ENCODE measurements at regions not wholly inside any gene's neighbourhood (a gene's known extent, or its start where the extent isn't known, plus 50 kb on each side); places are given as distances from the start of the nearest gene placed in this dataset.

DNA sequence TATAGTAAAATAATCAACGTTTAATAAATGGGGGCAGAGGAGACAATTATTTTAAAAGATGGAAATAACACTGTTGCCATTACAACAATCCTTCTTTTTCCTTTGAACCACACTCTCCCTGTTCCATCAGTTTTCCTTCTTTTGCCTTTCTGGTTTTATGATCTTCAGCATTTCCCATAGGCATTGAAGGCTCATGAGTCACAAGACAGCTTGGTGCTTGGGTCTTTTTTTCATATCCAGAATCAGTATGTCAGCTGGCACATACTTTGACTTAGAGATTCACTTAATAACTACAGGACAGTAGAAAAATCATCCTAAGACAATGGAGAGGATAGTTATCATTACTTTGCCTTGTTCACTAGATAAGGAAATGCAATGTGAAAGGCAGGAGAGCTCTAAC lies 521.6 kb upstream of the TSPY4 start:
- TF ChIP-seq POLR2A (IDR thresholded peaks at IDR 0.05; ENCODE audit: insufficient read depth in 1 of 2, low read depth in 2 of 2, low read length in 2 of 2) (no peak), EZH2 (conservative IDR thresholded peaks at IDR 0.05; ENCODE audit: low read depth, low read length) (no peak), TOE1 (CRISPR knock-in tag; IDR thresholded peaks at IDR 0.05) (no peak), ELF3 (CRISPR knock-in tag; IDR thresholded peaks at IDR 0.05) (no peak), POLR2AphosphoS5 (IDR thresholded peaks at IDR 0.05; ENCODE audit: low read depth, low read length) (no peak), NCOA1 (CRISPR knock-in tag; IDR thresholded peaks at IDR 0.05) (no peak), NCOA2 (CRISPR knock-in tag; IDR thresholded peaks at IDR 0.05) (no peak)
- TF ChIP-seq, protein P1, sequence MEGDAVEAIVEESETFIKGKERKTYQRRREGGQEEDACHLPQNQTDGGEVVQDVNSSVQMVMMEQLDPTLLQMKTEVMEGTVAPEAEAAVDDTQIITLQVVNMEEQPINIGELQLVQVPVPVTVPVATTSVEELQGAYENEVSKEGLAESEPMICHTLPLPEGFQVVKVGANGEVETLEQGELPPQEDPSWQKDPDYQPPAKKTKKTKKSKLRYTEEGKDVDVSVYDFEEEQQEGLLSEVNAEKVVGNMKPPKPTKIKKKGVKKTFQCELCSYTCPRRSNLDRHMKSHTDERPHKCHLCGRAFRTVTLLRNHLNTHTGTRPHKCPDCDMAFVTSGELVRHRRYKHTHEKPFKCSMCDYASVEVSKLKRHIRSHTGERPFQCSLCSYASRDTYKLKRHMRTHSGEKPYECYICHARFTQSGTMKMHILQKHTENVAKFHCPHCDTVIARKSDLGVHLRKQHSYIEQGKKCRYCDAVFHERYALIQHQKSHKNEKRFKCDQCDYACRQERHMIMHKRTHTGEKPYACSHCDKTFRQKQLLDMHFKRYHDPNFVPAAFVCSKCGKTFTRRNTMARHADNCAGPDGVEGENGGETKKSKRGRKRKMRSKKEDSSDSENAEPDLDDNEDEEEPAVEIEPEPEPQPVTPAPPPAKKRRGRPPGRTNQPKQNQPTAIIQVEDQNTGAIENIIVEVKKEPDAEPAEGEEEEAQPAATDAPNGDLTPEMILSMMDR (CRISPR knock-in tag; IDR thresholded peaks at IDR 0.05) = no peak

Measured in HepG2 (cell line).